Stimulated activated naive CD4-positive, alpha-beta T cell treated with Interleukin-2 at 50 U/mL for 16 hours (primary cell): ENCODE measurements at regions not wholly inside any gene's neighbourhood (a gene's known extent, or its start where the extent isn't known, plus 50 kb on each side); places are given as distances from the start of the nearest gene placed in this dataset.

Source experiments
- DNase-seq: peaks from one replicate; lab custom pipeline; 2025; lab: John Stamatoyannopoulos, UW

GRCh38 chr18:37673671-37674070 lies 108.1 kb upstream of the CELF4 start:
- DNase-seq: no peak

- no peak for DNase-seq
These were observed 107.5 kb upstream of the CELF4 start for GRCh38 chr18:37672932-37673595.

GRCh38 chr18:37672001-37672400 lies 106.4 kb upstream of the CELF4 start:
- DNase-seq: no peak

GRCh38 chr18:37671530-37671929 lies 105.9 kb upstream of the CELF4 start:
- DNase-seq: no peak

- no peak for DNase-seq
These were observed 105.5 kb upstream of the CELF4 start for GRCh38 chr18:37671119-37671518.

GRCh38 chr18:37669991-37670534 lies 104.5 kb upstream of the CELF4 start:
- no peak for DNase-seq

GRCh38 chr18:37668971-37669747 lies 103.6 kb upstream of the CELF4 start:
- DNase-seq: no peak

- no peak for DNase-seq
These were observed 102.2 kb upstream of the CELF4 start for GRCh38 chr18:37667836-37668235.

- DNase-seq: no peak
These were observed 101.4 kb upstream of the CELF4 start for GRCh38 chr18:37666991-37667390.

GRCh38 chr18:37666451-37666850 lies 100.9 kb upstream of the CELF4 start:
- no peak for DNase-seq

- no peak for DNase-seq
These were observed 99.7 kb upstream of the CELF4 start for GRCh38 chr18:37665346-37665745.

- no peak for DNase-seq
These were observed 97.8 kb upstream of the CELF4 start for GRCh38 chr18:37663446-37663845.

GRCh38 chr18:37662546-37663339 lies 97.1 kb upstream of the CELF4 start:
- DNase-seq: no peak

- DNase-seq: no peak
These were observed 96.5 kb upstream of the CELF4 start for GRCh38 chr18:37662099-37662498.

- no peak for DNase-seq
These were observed 95.9 kb upstream of the CELF4 start for GRCh38 chr18:37661478-37661877.

GRCh38 chr18:37661061-37661460 lies 95.5 kb upstream of the CELF4 start:
- no peak for DNase-seq

GRCh38 chr18:37660658-37661057 lies 95.1 kb upstream of the CELF4 start:
- no peak for DNase-seq

GRCh38 chr18:37659906-37660305 lies 94.3 kb upstream of the CELF4 start:
- no peak for DNase-seq

- DNase-seq: no peak
These were observed 93.3 kb upstream of the CELF4 start for GRCh38 chr18:37658894-37659293.

- no peak for DNase-seq
These were observed 91.9 kb upstream of the CELF4 start for GRCh38 chr18:37657493-37657892.

- no peak for DNase-seq
These were observed 89.3 kb upstream of the CELF4 start for GRCh38 chr18:37654731-37655369.

GRCh38 chr18:37654034-37654433 lies 88.4 kb upstream of the CELF4 start:
- DNase-seq: no peak
